ENCODE measurements at regions not wholly inside any gene's neighbourhood (a gene's known extent, or its start where the extent isn't known, plus 50 kb on each side); places are given as distances from the start of the nearest gene placed in this dataset.

GRCh38 chr2:74760875-74761630, 72.9 kb upstream of the HK2 start:
- DNase-seq = no peak

GRCh38 chr2:74762789-74763188, 71.1 kb upstream of the HK2 start:
- no peak for DNase-seq

GRCh38 chr2:74763962-74764428, 69.9 kb upstream of the HK2 start:
- no peak for DNase-seq

GRCh38 chr2:74764429-74765272, 69.3 kb upstream of the HK2 start:
- peak in 1 of 5 experiments; percentile 51 for DNase-seq

- DNase-seq = no peak
Observed at GRCh38 chr2:74766780-74767179, 67.1 kb upstream of the HK2 start.

GRCh38 chr2:74767618-74768017, 66.3 kb upstream of the HK2 start:
- no peak for DNase-seq

GRCh38 chr2:74768401-74768914, 65.5 kb upstream of the HK2 start:
- no peak for DNase-seq

GRCh38 chr2:74772046-74772445, 61.9 kb upstream of the HK2 start:
- DNase-seq = no peak

- peak in 1 of 5 experiments; percentile 37 for DNase-seq
Observed at GRCh38 chr2:74777161-74777900, 56.6 kb upstream of the HK2 start.

- peak in 1 of 5 experiments; percentile 17 for DNase-seq
Observed at GRCh38 chr2:74778381-74779264, 55.3 kb upstream of the HK2 start.

- DNase-seq = no peak
Observed at GRCh38 chr2:74779265-74779558, 54.7 kb upstream of the HK2 start.

- DNase-seq = no peak
Observed at GRCh38 chr2:74779587-74780135, 54.3 kb upstream of the HK2 start.

Measured in T-helper 2 cell (primary cell).